ACC112 (cell line): ENCODE measurements at regions not wholly inside any gene's neighbourhood (a gene's known extent, or its start where the extent isn't known, plus 50 kb on each side); places are given as distances from the start of the nearest gene placed in this dataset.

Experiments
- H2AFZ ChIP-seq: fragments of 200-600 bp; sonication (generic); one replicate; pipeline ENCODE4 v1.6.0; 2017; ENCODE audit warnings: antibody characterized with exemption, low read length; ENCODE audit not compliant: unreplicated experiment
- H3K27ac ChIP-seq: fragments of 200-600 bp; sonication (generic); 2 replicates; pipeline ENCODE4 v1.5.1; 2014; ENCODE audit warnings: low read depth, mild to moderate bottlenecking, antibody characterized with exemption, low read length, moderate library complexity
- H3K27me3 ChIP-seq: fragments of 200-600 bp; sonication (generic); 2 replicates; pipeline ENCODE4 v1.6.1; 2014; ENCODE audit warnings: mild to moderate bottlenecking, antibody characterized with exemption, low read length, moderate library complexity, mixed read lengths; ENCODE audit not compliant: insufficient read depth
- H3K36me3 ChIP-seq: fragments of 200-600 bp; sonication (generic); 2 replicates; pipeline ENCODE4 v1.6.1; 2016; ENCODE audit warnings: mild to moderate bottlenecking, antibody characterized with exemption, low read length, moderate library complexity, mixed read lengths; ENCODE audit not compliant: insufficient read depth
- H3K4me1 ChIP-seq: fragments of 200-600 bp; sonication (generic); one replicate; pipeline ENCODE4 v1.6.1; 2016; ENCODE audit warnings: low read length, mixed read lengths; ENCODE audit not compliant: insufficient read depth, unreplicated experiment, control insufficient read depth
- H3K4me3 ChIP-seq: fragments of 200-600 bp; sonication (generic); 2 replicates; pipeline ENCODE4 v1.5.1; 2014; ENCODE audit warnings: mild to moderate bottlenecking, low read depth, low read length
- H3K79me2 ChIP-seq: fragments of 200-600 bp; sonication (generic); one replicate; pipeline ENCODE4 v1.6.0; 2016; ENCODE audit warnings: low read length; ENCODE audit not compliant: control insufficient read depth, unreplicated experiment, insufficient read depth

DNA sequence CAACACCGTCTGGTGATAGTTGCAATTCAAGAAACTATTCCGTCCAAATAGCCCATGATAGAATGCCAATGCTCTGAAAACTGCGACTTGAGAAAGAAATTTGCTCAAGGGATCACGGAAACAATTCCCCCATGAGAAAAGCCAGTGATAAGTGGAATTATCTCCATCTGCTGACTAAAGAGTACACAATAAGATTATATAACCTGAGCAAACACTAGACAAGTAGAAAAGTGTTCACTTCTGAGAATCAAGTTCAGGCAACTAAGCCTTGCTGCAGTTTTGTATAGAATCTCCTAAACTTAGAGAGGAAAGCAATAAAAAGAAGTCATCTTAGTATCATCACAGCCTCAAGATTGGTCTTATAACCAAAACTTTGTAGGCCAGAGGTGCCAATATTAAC is 336.3 kb upstream of the NRXN1 start:
- Histone ChIP-seq H2AFZ (no peak overlapping the region), H3K36me3 (no peaks in the 10 kb centered on the region), H3K79me2 (no peaks in the 10 kb centered on the region), H3K4me3 (no peak overlapping the region), H3K27me3 (no peaks in the 10 kb centered on the region), H3K4me1 (no peaks in the 10 kb centered on the region), H3K27ac (no peak overlapping the region)

GRCh38 chr2:51350100-51350499 is 318.2 kb upstream of the NRXN1 start:
- peak overlapping the region; percentile 76 for H3K4me3 ChIP-seq
- H3K4me1 ChIP-seq, result peaks cover 4% of the 10 kb centered on the region
- H3K36me3 ChIP-seq, result no peaks in the 10 kb centered on the region
- H3K27me3 ChIP-seq, result no peaks in the 10 kb centered on the region
- peaks cover 13% of the 10 kb centered on the region for H3K79me2 ChIP-seq
- peak overlapping the region; percentile 67 for H3K27ac ChIP-seq
- H2AFZ ChIP-seq, result peak overlapping the region; percentile 54

- Histone ChIP-seq H3K27ac (no peak overlapping the region), H3K79me2 (peaks cover 19% of the 10 kb centered on the region), H2AFZ (no peak overlapping the region), H3K4me1 (peaks cover 11% of the 10 kb centered on the region), H3K36me3 (no peaks in the 10 kb centered on the region), H3K27me3 (no peaks in the 10 kb centered on the region), H3K4me3 (no peak overlapping the region)
These were observed 313.0 kb upstream of the NRXN1 start for GRCh38 chr2:51344886-51345285.

GRCh38 chr2:51335087-51336058 is 303.4 kb upstream of the NRXN1 start:
- Histone ChIP-seq H3K4me3 (no peak overlapping the region), H3K79me2 (no peaks in the 10 kb centered on the region), H3K36me3 (no peaks in the 10 kb centered on the region), H3K27me3 (no peaks in the 10 kb centered on the region), H3K27ac (no peak overlapping the region), H3K4me1 (no peaks in the 10 kb centered on the region), H2AFZ (no peak overlapping the region)

DNA sequence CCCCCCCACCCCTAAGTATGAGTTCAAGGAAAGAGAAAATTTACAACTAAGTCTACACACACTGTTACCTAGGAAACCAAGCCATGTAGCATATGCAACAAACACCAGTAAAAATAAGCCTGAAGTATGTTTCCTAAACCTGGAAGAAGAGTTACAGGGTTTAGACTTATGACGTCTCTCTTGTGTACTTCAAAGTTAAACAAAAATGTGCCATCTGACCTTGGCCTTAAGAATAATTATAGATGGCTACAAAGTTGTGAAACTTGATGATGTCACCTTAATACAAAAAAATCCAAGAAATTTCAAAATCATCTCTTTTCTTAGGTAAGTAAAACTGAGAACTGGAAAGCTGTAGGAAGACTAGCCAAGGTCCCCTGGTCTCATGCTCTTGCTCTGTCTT is 297.6 kb upstream of the NRXN1 start:
- Histone ChIP-seq H3K79me2 (no peaks in the 10 kb centered on the region), H3K4me1 (no peaks in the 10 kb centered on the region), H3K27me3 (no peaks in the 10 kb centered on the region), H3K36me3 (no peaks in the 10 kb centered on the region), H3K27ac (no peak overlapping the region), H3K4me3 (no peak overlapping the region), H2AFZ (no peak overlapping the region)

DNA sequence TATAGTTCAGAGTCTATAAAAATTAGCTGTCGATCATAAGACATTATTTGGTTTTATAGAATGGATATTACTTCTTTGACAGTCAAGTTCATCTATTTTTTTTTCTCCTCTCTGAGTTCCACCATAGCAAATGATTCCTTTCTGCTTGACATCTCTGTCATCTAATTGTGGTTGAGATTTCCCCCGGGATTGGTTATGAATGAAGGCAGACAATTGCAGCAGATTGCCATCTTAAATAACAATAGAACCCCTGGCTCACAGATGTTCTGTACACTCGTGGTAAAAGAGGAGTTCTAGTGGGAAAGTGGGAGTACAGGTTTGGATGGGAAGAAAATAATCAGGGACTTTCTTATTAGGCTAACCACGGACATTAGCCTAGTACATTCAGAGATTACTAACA is 292.1 kb upstream of the NRXN1 start:
- no peak overlapping the region for H2AFZ ChIP-seq
- H3K27me3 ChIP-seq, result no peaks in the 10 kb centered on the region
- H3K36me3 ChIP-seq, result no peaks in the 10 kb centered on the region
- H3K4me1 ChIP-seq, result no peaks in the 10 kb centered on the region
- H3K27ac ChIP-seq, result no peak overlapping the region
- H3K79me2 ChIP-seq, result no peaks in the 10 kb centered on the region
- H3K4me3 ChIP-seq, result no peak overlapping the region

- no peaks in the 10 kb centered on the region for H3K79me2 ChIP-seq
- no peak overlapping the region for H3K4me3 ChIP-seq
- H3K27ac ChIP-seq, result no peak overlapping the region
- H3K4me1 ChIP-seq, result no peaks in the 10 kb centered on the region
- no peaks in the 10 kb centered on the region for H3K27me3 ChIP-seq
- H2AFZ ChIP-seq, result no peak overlapping the region
- no peaks in the 10 kb centered on the region for H3K36me3 ChIP-seq
These were observed 290.7 kb upstream of the NRXN1 start for GRCh38 chr2:51322613-51323012.

- H3K36me3 ChIP-seq, result no peaks in the 10 kb centered on the region
- no peaks in the 10 kb centered on the region for H3K27me3 ChIP-seq
- no peaks in the 10 kb centered on the region for H3K79me2 ChIP-seq
- H2AFZ ChIP-seq, result peak overlapping the region; percentile 12
- H3K4me1 ChIP-seq, result no peaks in the 10 kb centered on the region
- H3K27ac ChIP-seq, result no peak overlapping the region
- no peak overlapping the region for H3K4me3 ChIP-seq
These were observed 272.4 kb upstream of the NRXN1 start for GRCh38 chr2:51304311-51304710.

- Histone ChIP-seq H3K27ac (no peak overlapping the region), H2AFZ (peak overlapping the region; percentile 5), H3K4me3 (no peak overlapping the region), H3K36me3 (no peaks in the 10 kb centered on the region), H3K27me3 (no peaks in the 10 kb centered on the region), H3K4me1 (peaks cover 6% of the 10 kb centered on the region), H3K79me2 (no peaks in the 10 kb centered on the region)
These were observed 269.4 kb upstream of the NRXN1 start for GRCh38 chr2:51301381-51301780.

DNA sequence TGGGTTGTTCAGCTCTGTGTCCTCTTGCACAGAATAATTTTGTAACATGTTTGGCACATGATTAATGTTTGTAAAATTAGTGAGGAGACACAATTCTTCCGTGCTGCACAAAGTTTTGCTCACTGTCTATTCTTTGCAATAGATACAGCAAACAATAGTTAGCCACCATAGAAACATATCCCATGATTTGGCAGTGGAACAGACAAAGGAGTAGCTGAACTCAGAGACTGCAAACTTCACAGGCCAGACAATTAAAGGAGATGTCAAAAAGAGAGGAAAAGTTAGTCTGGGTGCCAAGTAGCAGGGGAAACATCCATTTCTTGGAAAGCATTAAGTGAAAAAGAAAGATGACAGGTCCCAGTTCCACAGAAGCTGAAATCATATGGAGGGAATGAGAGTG is 267.4 kb upstream of the NRXN1 start:
- H3K36me3 ChIP-seq, result no peaks in the 10 kb centered on the region
- H3K4me1 ChIP-seq, result peaks cover 6% of the 10 kb centered on the region
- H3K79me2 ChIP-seq, result no peaks in the 10 kb centered on the region
- no peaks in the 10 kb centered on the region for H3K27me3 ChIP-seq
- no peak overlapping the region for H2AFZ ChIP-seq
- H3K27ac ChIP-seq, result no peak overlapping the region
- no peak overlapping the region for H3K4me3 ChIP-seq

GRCh38 chr2:51297488-51297887 is 265.6 kb upstream of the NRXN1 start:
- H3K79me2 ChIP-seq, result no peaks in the 10 kb centered on the region
- peak overlapping the region; percentile 74 for H2AFZ ChIP-seq
- H3K4me3 ChIP-seq, result peak overlapping the region; percentile 25; the same call in 1 of the 2 replicates
- H3K27ac ChIP-seq, result no peak overlapping the region
- no peaks in the 10 kb centered on the region for H3K36me3 ChIP-seq
- H3K4me1 ChIP-seq, result peaks cover 6% of the 10 kb centered on the region
- no peaks in the 10 kb centered on the region for H3K27me3 ChIP-seq
